HG02970 (cell line): ENCODE measurements at regions not wholly inside any gene's neighbourhood (a gene's known extent, or its start where the extent isn't known, plus 50 kb on each side); places are given as distances from the start of the nearest gene placed in this dataset.

Source experiments
- ATAC-seq: cut with Tn5 transposase; IDR thresholded peaks from one replicate; pipeline ENCODE4 v1.9.1; 2021; ENCODE audit warnings: mild to moderate bottlenecking, moderate library complexity, moderate number of reproducible peaks; ENCODE audit not compliant: unreplicated experiment, low FRiP score

GRCh38 chr7:17507717-17508116 is 209.3 kb downstream of the AHR start:
- ATAC-seq, result no peak

GRCh38 chr7:17512181-17512675 is 213.8 kb downstream of the AHR start:
- no peak for ATAC-seq

DNA sequence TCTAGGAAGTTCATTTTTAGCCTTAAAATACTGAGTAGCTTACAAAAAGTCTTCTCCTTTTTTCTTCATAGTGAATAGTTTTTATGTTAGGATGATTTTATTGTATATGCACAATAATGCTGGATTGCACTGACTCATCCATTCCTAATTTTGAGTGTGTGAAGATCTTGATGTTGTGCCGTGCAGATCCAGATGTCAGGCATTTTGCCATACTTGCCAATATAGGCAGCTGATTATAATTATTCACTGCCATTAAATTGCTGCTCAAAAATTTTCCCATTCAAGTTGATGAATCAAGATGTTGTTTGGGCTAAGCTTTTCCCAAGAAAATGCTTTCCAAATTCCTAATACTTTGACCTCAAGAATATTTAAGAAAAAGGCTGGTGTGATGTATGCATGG is 218.3 kb downstream of the AHR start:
- ATAC-seq, result no peak

GRCh38 chr7:17520941-17521340 is 222.5 kb downstream of the AHR start:
- no peak for ATAC-seq

- no peak for ATAC-seq
Observed at GRCh38 chr7:17521437-17521836, 223.0 kb downstream of the AHR start.

GRCh38 chr7:17523813-17524739 is 225.6 kb downstream of the AHR start:
- ATAC-seq, result no peak

GRCh38 chr7:17524746-17525145 is 226.3 kb downstream of the AHR start:
- ATAC-seq, result no peak

GRCh38 chr7:17526621-17527020 is 228.2 kb downstream of the AHR start:
- no peak for ATAC-seq

GRCh38 chr7:17528636-17529035 is 230.2 kb downstream of the AHR start:
- no peak for ATAC-seq

- ATAC-seq, result no peak
Observed at GRCh38 chr7:17530244-17530643, 231.8 kb downstream of the AHR start.

GRCh38 chr7:17530741-17531421 is 232.4 kb downstream of the AHR start:
- no peak for ATAC-seq

- no peak for ATAC-seq
Observed at GRCh38 chr7:17532861-17533404, 234.5 kb downstream of the AHR start.

DNA sequence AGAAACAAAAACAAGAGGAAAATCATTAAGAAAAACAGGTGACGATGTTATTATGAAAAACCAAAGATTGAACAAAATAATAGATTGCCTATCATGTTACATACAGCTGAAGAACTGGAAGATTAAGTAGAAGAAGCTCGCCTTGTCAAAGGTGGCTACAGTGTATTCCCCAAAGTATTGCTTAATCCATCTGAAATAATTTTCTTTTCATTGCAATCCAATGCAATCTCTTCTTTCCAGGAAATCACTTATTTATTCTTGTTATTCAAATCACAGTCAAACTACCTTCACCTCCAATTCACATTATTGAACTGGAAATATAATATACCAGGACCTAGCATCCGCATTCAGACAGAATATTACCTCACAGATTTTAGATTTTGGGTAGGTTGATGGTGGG is 235.9 kb downstream of the AHR start:
- no peak for ATAC-seq

GRCh38 chr7:17535776-17536175 is 237.3 kb downstream of the AHR start:
- no peak for ATAC-seq

DNA sequence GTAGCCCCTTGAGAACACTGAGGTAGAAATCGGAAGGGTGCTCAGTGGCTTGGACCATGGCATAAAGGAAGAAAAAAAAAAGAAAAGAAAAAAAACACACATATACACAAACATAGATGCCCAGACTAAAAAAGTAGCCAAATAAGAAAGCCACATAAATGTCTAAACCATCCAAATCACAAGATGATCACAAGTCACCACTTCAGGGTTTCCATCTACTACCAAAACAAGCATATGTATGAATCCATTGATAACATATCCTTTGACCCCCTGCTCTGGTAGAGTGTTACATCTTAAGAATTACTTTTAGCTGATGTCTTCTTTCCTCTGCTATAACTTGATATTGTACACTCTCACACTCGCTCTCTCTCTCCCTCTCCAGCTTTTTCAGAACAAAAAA is 245.9 kb downstream of the AHR start:
- ATAC-seq, result no peak

DNA sequence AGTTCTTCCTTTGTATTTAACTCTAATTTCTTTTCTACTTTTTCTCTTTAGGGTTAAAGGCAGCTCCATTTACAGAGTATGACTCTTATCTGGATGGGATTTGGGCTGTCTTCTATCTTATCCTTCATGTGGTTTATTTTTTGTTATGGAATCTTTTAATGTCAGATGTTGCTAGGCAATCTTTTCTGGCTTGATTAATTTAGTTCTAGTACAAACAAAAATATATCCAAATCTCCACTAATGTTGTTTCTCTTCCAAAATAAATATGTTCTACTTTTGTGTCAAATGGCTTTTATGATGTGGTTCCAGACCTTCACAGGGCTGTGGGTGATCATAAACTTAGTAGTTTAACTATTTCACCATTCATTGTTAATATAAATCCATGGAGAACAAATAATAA is 246.9 kb downstream of the AHR start:
- no peak for ATAC-seq

DNA sequence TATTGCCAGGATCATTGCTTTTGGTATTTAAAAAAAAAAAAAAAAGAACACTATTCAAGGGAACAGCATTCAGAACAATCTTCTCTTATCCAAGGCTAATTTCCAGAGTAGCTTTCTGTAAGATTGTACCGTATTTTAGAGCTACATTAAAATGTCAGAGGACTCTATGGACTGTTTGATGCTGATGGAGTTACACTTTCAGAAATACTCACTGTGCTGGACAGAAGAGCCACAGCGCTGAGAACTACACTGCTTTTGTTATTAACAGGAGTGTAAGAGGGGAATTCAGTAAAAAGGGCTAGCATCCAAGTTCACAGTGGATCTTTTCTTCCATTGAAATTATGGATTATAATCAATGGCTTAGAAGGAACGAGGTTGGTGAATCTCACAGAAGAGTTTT is 247.7 kb downstream of the AHR start:
- ATAC-seq, result no peak

DNA sequence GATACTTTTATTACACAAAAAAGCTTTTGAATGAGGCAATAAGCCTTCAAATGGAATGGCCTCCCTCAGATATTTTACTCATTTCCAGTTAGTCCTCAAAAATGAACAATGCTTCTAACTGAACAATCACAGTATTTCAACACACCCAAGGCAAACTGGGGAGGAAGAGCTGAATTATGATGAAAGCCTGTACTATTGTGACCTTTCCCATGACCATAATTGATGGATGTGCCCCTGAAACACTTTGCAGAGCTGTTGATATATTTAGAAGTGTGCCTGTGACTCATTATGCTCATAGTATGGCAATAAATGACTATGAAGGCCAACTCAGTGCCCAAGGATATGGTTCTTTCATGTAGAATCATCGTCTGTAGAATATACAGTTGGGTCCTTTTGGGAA is 248.1 kb downstream of the AHR start:
- no peak for ATAC-seq

GRCh38 chr7:17548014-17548653 is 249.7 kb downstream of the AHR start:
- ATAC-seq, result no peak

GRCh38 chr7:17549406-17549805 is 251.0 kb downstream of the AHR start:
- ATAC-seq, result no peak

DNA sequence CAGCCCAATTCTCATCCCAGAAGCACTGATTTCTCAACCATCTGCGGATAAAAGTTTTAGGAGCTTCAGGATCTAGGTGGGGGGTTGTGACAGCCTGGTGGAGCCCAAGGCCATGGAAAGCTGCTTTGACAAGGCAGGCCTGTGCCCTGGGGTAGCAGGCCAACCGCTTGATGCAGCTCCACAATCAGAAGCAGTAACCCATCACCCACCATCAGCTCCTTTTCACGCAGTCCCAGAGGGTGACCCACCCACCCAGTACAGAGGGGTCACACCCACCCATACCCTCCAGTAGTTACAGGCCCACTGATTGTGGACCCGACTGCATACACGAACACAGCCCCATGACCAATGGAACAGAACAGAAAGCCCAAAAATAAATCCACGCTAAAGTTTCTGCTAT is 253.9 kb downstream of the AHR start:
- no peak for ATAC-seq
